ENCODE measurements at regions not wholly inside any gene's neighbourhood (a gene's known extent, or its start where the extent isn't known, plus 50 kb on each side); places are given as distances from the start of the nearest gene placed in this dataset.

DNA sequence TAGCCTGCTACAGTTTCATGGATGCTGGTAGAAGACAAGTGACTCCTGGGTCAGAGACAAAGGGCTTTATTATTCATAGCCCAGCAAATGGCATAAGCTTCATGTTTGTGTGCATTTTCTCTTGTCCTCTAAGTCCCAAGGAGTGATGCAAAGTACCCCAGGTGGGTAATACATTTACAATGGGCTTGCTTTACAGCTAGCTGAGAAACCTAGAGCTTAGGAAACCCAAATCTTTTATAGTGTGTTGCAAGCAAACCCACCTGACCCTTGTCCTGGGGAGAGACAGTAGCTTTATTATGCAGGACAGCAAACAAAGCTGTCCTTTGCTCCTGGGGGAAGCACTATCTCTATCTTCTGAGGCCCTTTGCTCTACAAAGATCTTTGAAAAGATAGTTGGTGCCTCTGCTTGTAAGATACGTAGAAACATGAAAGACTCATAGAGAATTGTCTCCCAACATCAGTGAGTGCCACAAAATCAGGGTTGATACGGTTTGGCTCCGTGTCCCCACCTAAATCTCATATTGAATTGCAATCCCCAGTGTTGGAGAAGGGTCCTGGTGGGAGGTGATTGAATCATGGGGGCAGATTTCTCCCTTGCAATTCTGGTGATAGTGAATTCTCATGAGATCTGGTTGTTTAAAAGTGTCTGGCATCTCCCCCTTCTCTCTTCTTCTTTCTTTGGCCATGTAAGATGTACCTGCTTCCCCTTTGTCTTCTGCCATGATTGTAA lies 315.8 kb upstream of the USP24 start:
- TF ChIP-seq, protein P1, sequence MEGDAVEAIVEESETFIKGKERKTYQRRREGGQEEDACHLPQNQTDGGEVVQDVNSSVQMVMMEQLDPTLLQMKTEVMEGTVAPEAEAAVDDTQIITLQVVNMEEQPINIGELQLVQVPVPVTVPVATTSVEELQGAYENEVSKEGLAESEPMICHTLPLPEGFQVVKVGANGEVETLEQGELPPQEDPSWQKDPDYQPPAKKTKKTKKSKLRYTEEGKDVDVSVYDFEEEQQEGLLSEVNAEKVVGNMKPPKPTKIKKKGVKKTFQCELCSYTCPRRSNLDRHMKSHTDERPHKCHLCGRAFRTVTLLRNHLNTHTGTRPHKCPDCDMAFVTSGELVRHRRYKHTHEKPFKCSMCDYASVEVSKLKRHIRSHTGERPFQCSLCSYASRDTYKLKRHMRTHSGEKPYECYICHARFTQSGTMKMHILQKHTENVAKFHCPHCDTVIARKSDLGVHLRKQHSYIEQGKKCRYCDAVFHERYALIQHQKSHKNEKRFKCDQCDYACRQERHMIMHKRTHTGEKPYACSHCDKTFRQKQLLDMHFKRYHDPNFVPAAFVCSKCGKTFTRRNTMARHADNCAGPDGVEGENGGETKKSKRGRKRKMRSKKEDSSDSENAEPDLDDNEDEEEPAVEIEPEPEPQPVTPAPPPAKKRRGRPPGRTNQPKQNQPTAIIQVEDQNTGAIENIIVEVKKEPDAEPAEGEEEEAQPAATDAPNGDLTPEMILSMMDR (IDR thresholded peaks at IDR 0.05): no peak
- TF ChIP-seq POLR2A (IDR thresholded peaks at IDR 0.05): no peak

Measured in testis (tissue), 2 donors.